H9 (cell line): ENCODE measurements at regions not wholly inside any gene's neighbourhood (a gene's known extent, or its start where the extent isn't known, plus 50 kb on each side); places are given as distances from the start of the nearest gene placed in this dataset.

Experiments
- DNase-seq: peaks from one replicate; pipeline ENCODE4 v3.0.0-alpha.2; 2017
- H2AFZ ChIP-seq: one replicate; pipeline ENCODE4 v1.6.1; 2013; ENCODE audit warnings: mild to moderate bottlenecking, low read length, control low read depth, moderate library complexity
- H2AK5ac ChIP-seq: 2 replicates; pipeline ENCODE4 v1.6.1; 2013; ENCODE audit warnings: low read length, control low read depth, mixed read lengths; ENCODE audit not compliant: insufficient read length
- H2BK120ac ChIP-seq: one replicate; pipeline ENCODE4 v1.6.1; 2013; ENCODE audit warnings: low read depth, mild to moderate bottlenecking, low read length, control low read depth, inconsistent platforms; ENCODE audit not compliant: poor library complexity, severe bottlenecking
- H2BK12ac ChIP-seq: 2 replicates; pipeline ENCODE4 v1.6.1; 2013; ENCODE audit warnings: low read length, control low read depth, mixed read lengths, low read depth; ENCODE audit not compliant: insufficient read length
- H2BK15ac ChIP-seq: 2 replicates; pipeline ENCODE4 v1.6.1; 2013; ENCODE audit warnings: low read depth, low read length, control low read depth
- H2BK20ac ChIP-seq: one replicate; pipeline ENCODE4 v1.6.1; 2013; ENCODE audit warnings: low read depth, mild to moderate bottlenecking, low read length, control low read depth, inconsistent platforms; ENCODE audit not compliant: poor library complexity, severe bottlenecking
- H2BK5ac ChIP-seq: 2 replicates; pipeline ENCODE4 v1.6.1; 2013; ENCODE audit warnings: low read length, control low read depth, mixed read lengths; ENCODE audit not compliant: insufficient read length
- H3K14ac ChIP-seq: 2 replicates; pipeline ENCODE4 v1.6.1; 2013; ENCODE audit warnings: low read length, control low read depth; ENCODE audit not compliant: insufficient read depth
- H3K18ac ChIP-seq: 2 replicates; pipeline ENCODE4 v1.6.1; 2013; ENCODE audit warnings: low read depth, mild to moderate bottlenecking, mixed read lengths, low read length, control low read depth; ENCODE audit not compliant: insufficient read length
- H3K23ac ChIP-seq: 2 replicates; pipeline ENCODE4 v1.6.1; 2013; ENCODE audit warnings: low read length, control low read depth, mixed read lengths, low read depth; ENCODE audit not compliant: insufficient read length
- H3K23me2 ChIP-seq: 2 replicates; pipeline ENCODE4 v1.6.1; 2013; ENCODE audit warnings: low read depth, mild to moderate bottlenecking, mixed read lengths, low read length, control low read depth; ENCODE audit not compliant: insufficient read length, poor library complexity, severe bottlenecking
- H3K27ac ChIP-seq: 2 replicates; pipeline ENCODE4 v1.5.1; 2013; ENCODE audit warnings: low read length, control low read depth, mixed read lengths, low read depth; ENCODE audit not compliant: insufficient read length
- H3K27me3 ChIP-seq: 2 replicates; pipeline ENCODE4 v1.6.1; 2013; ENCODE audit warnings: low read length, control low read depth, inconsistent platforms; ENCODE audit not compliant: insufficient read depth
- H3K4ac ChIP-seq: 2 replicates; pipeline ENCODE4 v1.6.1; 2013; ENCODE audit warnings: low read depth, mild to moderate bottlenecking, control low read depth, inconsistent platforms, low read length, moderate library complexity
- H3K4me1 ChIP-seq: 2 replicates; pipeline ENCODE4 v1.6.1; 2013; ENCODE audit warnings: low read length, control low read depth, inconsistent platforms; ENCODE audit not compliant: insufficient read depth
- H3K4me2 ChIP-seq: 2 replicates; pipeline ENCODE4 v1.6.1; 2013; ENCODE audit warnings: low read length, control low read depth, mixed read lengths; ENCODE audit not compliant: insufficient read length, insufficient read depth
- H3K56ac ChIP-seq: 2 replicates; pipeline ENCODE4 v1.6.1; 2013; ENCODE audit warnings: low read depth, mild to moderate bottlenecking, mixed read lengths, low read length, control low read depth; ENCODE audit not compliant: insufficient read length
- H3K79me1 ChIP-seq: 2 replicates; pipeline ENCODE4 v1.6.1; 2013; ENCODE audit warnings: low read depth, mild to moderate bottlenecking, moderate library complexity, low read length, control low read depth, inconsistent platforms; ENCODE audit not compliant: insufficient read depth, poor library complexity, severe bottlenecking
- H3K79me2 ChIP-seq: 2 replicates; pipeline ENCODE4 v1.6.1; 2013; ENCODE audit warnings: low read length, control low read depth, inconsistent platforms; ENCODE audit not compliant: insufficient read depth
- H3K9ac ChIP-seq: 2 replicates; pipeline ENCODE4 v1.6.1; 2013; ENCODE audit warnings: low read length, control low read depth, mixed read lengths; ENCODE audit not compliant: insufficient read length; ENCODE audit errors: extremely low read depth
- H3K9me3 ChIP-seq: one replicate; pipeline ENCODE4 v1.6.1; 2013; ENCODE audit warnings: low read depth, low read length, inconsistent platforms; ENCODE audit not compliant: control insufficient read depth
- H3T11ph ChIP-seq: one replicate; pipeline ENCODE4 v1.6.1; 2013; ENCODE audit warnings: mild to moderate bottlenecking, low read length, control low read depth, inconsistent platforms
- H4K20me1 ChIP-seq: one replicate; pipeline ENCODE4 v1.6.1; 2013; ENCODE audit not compliant: control insufficient read depth, insufficient read length, insufficient read depth
- H4K5ac ChIP-seq: 2 replicates; pipeline ENCODE4 v1.6.1; 2013; ENCODE audit warnings: low read depth, mild to moderate bottlenecking, mixed read lengths, low read length, control low read depth; ENCODE audit not compliant: insufficient read length
- H4K8ac ChIP-seq: replicated peaks from 2 replicates; pipeline ENCODE4 v1.6.1; 2013; ENCODE audit warnings: low read length, control low read depth, mixed read lengths, low read depth; ENCODE audit not compliant: insufficient read length
- H4K91ac ChIP-seq: 2 replicates; pipeline ENCODE4 v1.6.1; 2013; ENCODE audit warnings: low read depth, mild to moderate bottlenecking, moderate library complexity, mixed read lengths, low read length, control low read depth; ENCODE audit not compliant: insufficient read length
- H3K27ac Mint-ChIP-seq, 3 experiments: 2 replicates in 2 of 3; 3 replicates in 1 of 3; pipeline ENCODE4 v1.8.0; 2020 to 2021; ENCODE audit warnings: mixed read lengths in 3 of 3, mild to moderate bottlenecking in 1 of 3, moderate library complexity in 1 of 3
- H3K27me3 Mint-ChIP-seq: 2 replicates; pipeline ENCODE4 v1.8.0; 2021; ENCODE audit warnings: low read depth, mild to moderate bottlenecking, moderate library complexity, mixed read lengths
- H3K36me3 Mint-ChIP-seq, 3 experiments: 2 replicates in 2 of 3; 3 replicates in 1 of 3; pipeline ENCODE4 v1.8.0; 2020 to 2021; ENCODE audit warnings: low read depth in 3 of 3, mixed read lengths in 3 of 3; ENCODE audit not compliant: insufficient read depth in 1 of 3
- H3K4me1 Mint-ChIP-seq, 2 experiments: 2 replicates each; pipeline ENCODE4 v1.8.0; 2020; ENCODE audit warnings: mixed read lengths in 2 of 2
- H3K4me3 Mint-ChIP-seq, 2 experiments: 2 replicates in 1 of 2; 3 replicates in 1 of 2; pipeline ENCODE4 v1.8.0; 2020 to 2021; ENCODE audit warnings: mild to moderate bottlenecking in 2 of 2, mixed read lengths in 2 of 2, moderate library complexity in 1 of 2
- H3K9me3 Mint-ChIP-seq, 2 experiments: 2 replicates in 1 of 2; 3 replicates in 1 of 2; pipeline ENCODE4 v1.8.0; 2020; ENCODE audit warnings: mild to moderate bottlenecking in 2 of 2, mixed read lengths in 2 of 2, moderate library complexity in 1 of 2
- CTCF ChIP-seq: fragments of 200-600 bp; sonication (generic); conservative IDR thresholded peaks from 3 replicates; pipeline ENCODE4 v1.8.0; 2021; ENCODE audit warnings: antibody characterized with exemption, mild to moderate bottlenecking
- WGBS: extraction: QIAGEN DNeasy Blood & Tissue Kit; methylation state at CpG from one replicate; pipeline ENCODE4 v1.1.7; 2013; ENCODE audit warnings: missing lambda C conversion rate, low lambda C conversion rate, mixed read lengths; ENCODE audit not compliant: insufficient read length; ENCODE audit errors: extremely low coverage; 5-methylcytosine and 5-hydroxymethylcytosine counted together

GRCh38 chr2:2703762-2704427 lies 372.8 kb upstream of the MYT1L start:
- Mint-ChIP-seq H3K9me3 (no peaks in the 10 kb centered on the region), H3K36me3 (no peaks in the 10 kb centered on the region; a peak in 1 of 7 replicates), H3K4me3 (no peak overlapping the region), H3K4me1 (peaks cover 50 to 56% of the 10 kb centered on the region in 2 experiments), H3K27me3 (peaks cover 25% of the 10 kb centered on the region), H3K27ac (no peak overlapping the region; a peak in 1 of 7 replicates)
- no peak overlapping the region for H4K91ac ChIP-seq
- no peaks in the 10 kb centered on the region for H3K79me2 ChIP-seq
- no peak overlapping the region for H3K4me2 ChIP-seq
- H3K23me2 ChIP-seq: no peaks in the 10 kb centered on the region
- no peak for TF ChIP-seq CTCF
- H4K5ac ChIP-seq: no peak overlapping the region
- H3T11ph ChIP-seq: no peak overlapping the region
- H2BK120ac ChIP-seq: no peak overlapping the region
- no peak overlapping the region for H2BK5ac ChIP-seq
- H2AK5ac ChIP-seq: no peak overlapping the region
- H3K4ac ChIP-seq: no peak overlapping the region
- H3K27ac ChIP-seq: no peak overlapping the region
- H4K20me1 ChIP-seq: no peaks in the 10 kb centered on the region
- no peak for DNase-seq
- H3K4me1 ChIP-seq: peaks cover 5% of the 10 kb centered on the region
- no peaks in the 10 kb centered on the region for H3K9me3 ChIP-seq
- no peak overlapping the region for H3K18ac ChIP-seq
- no peak overlapping the region for H2BK15ac ChIP-seq
- H3K79me1 ChIP-seq: no peaks in the 10 kb centered on the region
- H2BK12ac ChIP-seq: no peak overlapping the region
- no peak overlapping the region for H2BK20ac ChIP-seq
- no peak overlapping the region for H2AFZ ChIP-seq
- H3K14ac ChIP-seq: no peak overlapping the region; the same call in 1 of the 2 replicates
- H3K56ac ChIP-seq: no peak overlapping the region
- no peak overlapping the region for H3K23ac ChIP-seq
- no CpG with 5 or more reads among the region's 17 CpGs for WGBS
- no peaks in the 10 kb centered on the region for H3K27me3 ChIP-seq
- no peak overlapping the region for H4K8ac ChIP-seq
- H3K9ac ChIP-seq: no peak overlapping the region
